Loucy (cell line): ENCODE measurements at regions not wholly inside any gene's neighbourhood (a gene's known extent, or its start where the extent isn't known, plus 50 kb on each side); places are given as distances from the start of the nearest gene placed in this dataset.

ENCODE experiments used
- EZH2phosphoT487 ChIP-seq: fragments of 200-600 bp; IDR thresholded peaks from 2 replicates; pipeline ENCODE4 v1.6.1; 2018; ENCODE audit warnings: antibody characterized with exemption, mild to moderate bottlenecking, moderate library complexity, borderline replicate concordance
- TF ChIP-seq, protein P1 (sequence below): fragments of 200-600 bp; sonication (generic); conservative IDR thresholded peaks from 2 replicates; pipeline ENCODE4 v1.5.1; 2014; ENCODE audit warnings: mild to moderate bottlenecking, antibody characterized with exemption, low read length

DNA sequence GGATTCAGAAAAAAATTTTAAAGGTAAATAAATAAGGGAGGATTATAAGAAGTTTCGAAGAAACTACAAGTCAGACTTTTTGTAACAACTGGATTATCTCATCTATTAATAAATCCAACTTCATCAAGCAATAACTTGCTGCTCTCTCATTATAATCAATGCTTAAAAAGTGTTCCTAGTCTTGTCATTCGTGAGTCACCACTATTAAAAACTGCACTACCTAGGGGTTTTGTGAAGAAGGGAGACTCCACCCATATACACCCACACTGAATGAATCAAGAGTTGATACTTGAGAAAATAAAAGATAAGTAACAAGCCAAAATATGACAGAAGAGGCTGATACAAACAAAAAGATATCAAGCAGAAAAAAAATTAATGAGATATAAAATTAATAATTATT, 360.5 kb downstream of the ZNF674 start:
- TF ChIP-seq, protein P1, sequence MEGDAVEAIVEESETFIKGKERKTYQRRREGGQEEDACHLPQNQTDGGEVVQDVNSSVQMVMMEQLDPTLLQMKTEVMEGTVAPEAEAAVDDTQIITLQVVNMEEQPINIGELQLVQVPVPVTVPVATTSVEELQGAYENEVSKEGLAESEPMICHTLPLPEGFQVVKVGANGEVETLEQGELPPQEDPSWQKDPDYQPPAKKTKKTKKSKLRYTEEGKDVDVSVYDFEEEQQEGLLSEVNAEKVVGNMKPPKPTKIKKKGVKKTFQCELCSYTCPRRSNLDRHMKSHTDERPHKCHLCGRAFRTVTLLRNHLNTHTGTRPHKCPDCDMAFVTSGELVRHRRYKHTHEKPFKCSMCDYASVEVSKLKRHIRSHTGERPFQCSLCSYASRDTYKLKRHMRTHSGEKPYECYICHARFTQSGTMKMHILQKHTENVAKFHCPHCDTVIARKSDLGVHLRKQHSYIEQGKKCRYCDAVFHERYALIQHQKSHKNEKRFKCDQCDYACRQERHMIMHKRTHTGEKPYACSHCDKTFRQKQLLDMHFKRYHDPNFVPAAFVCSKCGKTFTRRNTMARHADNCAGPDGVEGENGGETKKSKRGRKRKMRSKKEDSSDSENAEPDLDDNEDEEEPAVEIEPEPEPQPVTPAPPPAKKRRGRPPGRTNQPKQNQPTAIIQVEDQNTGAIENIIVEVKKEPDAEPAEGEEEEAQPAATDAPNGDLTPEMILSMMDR, result no peak
- TF ChIP-seq EZH2phosphoT487, result no peak
